Muscle layer of duodenum (tissue), 2 donors: ENCODE measurements at regions not wholly inside any gene's neighbourhood (a gene's known extent, or its start where the extent isn't known, plus 50 kb on each side); places are given as distances from the start of the nearest gene placed in this dataset.

Experiments used
- H3K27ac ChIP-seq: one replicate; pipeline ENCODE4 v1.7.0; 2013; ENCODE audit warnings: mild to moderate bottlenecking, low read length
- H3K27me3 ChIP-seq: one replicate; pipeline ENCODE4 v1.7.0; 2013; ENCODE audit warnings: low read depth, mild to moderate bottlenecking, control low read depth, low read length
- H3K36me3 ChIP-seq, 2 donors: one replicate each; pipeline ENCODE4 v1.7.0; 2013; ENCODE audit warnings: low read length in 2 of 2, control low read depth in 1 of 2, mild to moderate bottlenecking in 1 of 2; ENCODE audit not compliant: insufficient read depth in 2 of 2, control insufficient read depth in 1 of 2
- H3K4me1 ChIP-seq, 2 donors: one replicate each; pipeline ENCODE4 v1.7.0; 2013; ENCODE audit warnings: low read length in 2 of 2, mild to moderate bottlenecking in 2 of 2, control low read depth in 1 of 2, moderate library complexity in 1 of 2; ENCODE audit not compliant: insufficient read depth in 2 of 2, control insufficient read depth in 1 of 2
- H3K4me3 ChIP-seq, 2 donors: one replicate each; pipeline ENCODE4 v1.7.0; 2013; ENCODE audit warnings: low read length in 2 of 2, low read depth in 1 of 2, mild to moderate bottlenecking in 1 of 2
- H3K9me3 ChIP-seq, 2 donors: one replicate each; pipeline ENCODE4 v1.7.0; 2013; ENCODE audit warnings: low read length in 2 of 2, control low read depth in 1 of 2, mild to moderate bottlenecking in 1 of 2; ENCODE audit not compliant: control insufficient read depth in 1 of 2
- donor health status: healthy.

DNA sequence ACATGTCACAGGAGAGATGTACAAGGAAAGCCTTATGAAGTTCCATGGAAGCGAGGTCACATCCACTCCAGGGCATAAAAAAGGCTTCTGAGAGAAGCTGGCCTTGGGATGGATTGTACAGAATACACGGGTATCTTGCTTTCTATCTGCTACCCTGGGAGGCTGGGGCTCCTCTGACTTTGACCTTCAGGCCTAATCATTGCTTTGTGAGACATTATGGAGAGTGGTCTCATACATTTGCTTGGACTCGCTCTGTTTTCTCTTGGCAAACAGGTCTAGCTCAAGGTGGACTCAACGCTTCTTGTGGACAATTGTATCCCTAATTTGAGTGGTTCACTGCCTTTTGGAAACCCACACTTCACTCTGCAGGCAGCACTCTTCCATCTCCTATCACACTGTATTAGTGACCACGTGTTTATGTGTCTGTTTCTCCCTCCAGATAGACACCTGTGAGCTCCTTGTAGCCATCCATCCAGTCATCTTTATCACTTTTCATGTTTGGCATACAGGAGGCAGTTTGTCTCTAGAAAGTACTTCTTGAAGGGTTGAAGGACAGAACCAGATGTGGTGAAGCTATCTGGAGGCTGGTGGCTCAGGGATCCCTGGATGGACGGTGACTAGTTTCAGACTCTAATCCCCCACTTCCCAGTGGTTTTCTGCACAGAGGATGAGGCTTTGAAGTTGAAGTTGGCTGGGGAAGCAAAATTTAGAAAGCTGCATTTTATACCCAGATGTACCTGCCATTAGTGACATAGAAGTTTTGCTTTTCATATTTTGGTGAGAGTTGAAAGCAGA lies 267.8 kb downstream of the CYRIA start:
- Histone ChIP-seq H3K4me3 (no peak overlapping the region), H3K36me3 (no peaks in the 10 kb centered on the region), H3K4me1 (no peaks in the 10 kb centered on the region), H3K9me3 (no peaks in the 10 kb centered on the region), H3K27me3 (no peaks in the 10 kb centered on the region), H3K27ac (no peak overlapping the region)

DNA sequence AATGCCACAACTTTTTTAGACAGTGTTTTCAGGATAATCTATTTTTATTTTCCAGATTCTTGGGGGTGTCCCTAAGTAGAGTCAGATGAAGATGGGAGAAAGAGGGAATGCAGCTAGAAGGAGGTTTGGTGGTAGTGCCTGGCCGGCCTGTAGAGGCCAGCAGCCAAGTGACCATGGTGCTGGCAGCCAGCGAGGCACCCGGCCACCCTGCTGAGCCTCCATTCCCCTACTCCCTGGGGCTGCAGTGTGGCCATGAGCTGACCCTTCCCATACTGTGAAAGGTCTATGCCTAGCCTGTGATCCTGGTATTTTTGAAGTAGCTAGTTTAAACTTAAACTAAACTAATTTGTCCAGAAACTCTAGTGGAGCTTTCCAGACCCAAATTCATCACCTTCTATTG lies 268.6 kb downstream of the CYRIA start:
- Histone ChIP-seq H3K4me3 (no peak overlapping the region), H3K4me1 (no peaks in the 10 kb centered on the region), H3K9me3 (no peaks in the 10 kb centered on the region), H3K27me3 (no peaks in the 10 kb centered on the region), H3K36me3 (no peaks in the 10 kb centered on the region), H3K27ac (no peak overlapping the region)

DNA sequence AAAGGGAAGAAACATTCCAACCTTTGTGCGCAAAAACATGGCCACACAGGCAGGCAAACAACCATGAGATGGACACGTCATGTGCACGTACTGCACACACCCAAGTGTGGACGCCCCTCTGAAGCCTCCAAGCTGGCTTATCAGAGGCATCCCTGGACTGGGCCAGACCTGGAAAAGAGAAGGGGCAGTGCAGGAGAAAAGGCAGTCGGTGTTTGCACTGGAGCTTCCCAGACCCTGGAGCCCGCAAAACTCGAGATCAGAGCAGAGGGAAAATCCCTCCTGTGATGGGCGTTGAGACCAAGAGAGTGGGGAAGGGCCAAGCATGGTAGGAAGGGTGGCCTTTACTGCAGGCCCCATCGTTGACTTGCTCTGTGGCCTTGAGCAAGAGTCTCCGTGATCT lies 269.5 kb downstream of the CYRIA start:
- H3K27ac ChIP-seq, result no peak overlapping the region
- H3K36me3 ChIP-seq, result no peaks in the 10 kb centered on the region
- no peaks in the 10 kb centered on the region for H3K4me1 ChIP-seq
- no peak overlapping the region for H3K4me3 ChIP-seq
- no peaks in the 10 kb centered on the region for H3K9me3 ChIP-seq
- no peaks in the 10 kb centered on the region for H3K27me3 ChIP-seq

DNA sequence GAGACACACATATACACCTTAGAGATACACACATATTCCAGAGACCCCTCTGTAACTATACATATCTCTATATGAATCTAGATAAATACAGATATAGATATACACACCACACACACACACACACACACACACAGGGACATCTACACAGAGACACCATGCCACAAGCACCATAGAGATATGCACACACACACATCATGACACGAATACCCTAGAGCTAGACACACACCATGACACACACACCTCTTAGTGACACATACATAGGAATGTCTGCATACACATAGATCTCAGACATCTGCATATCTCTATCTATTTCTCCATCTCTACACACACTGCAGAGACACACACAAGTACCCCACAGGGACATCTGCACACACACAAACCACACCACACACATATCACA lies 270.0 kb downstream of the CYRIA start:
- Histone ChIP-seq H3K27me3 (no peaks in the 10 kb centered on the region), H3K4me1 (no peaks in the 10 kb centered on the region), H3K9me3 (no peaks in the 10 kb centered on the region), H3K36me3 (no peaks in the 10 kb centered on the region), H3K27ac (no peak overlapping the region), H3K4me3 (no peak overlapping the region)

- H3K27me3 ChIP-seq, result no peaks in the 10 kb centered on the region
- H3K27ac ChIP-seq, result no peak overlapping the region
- H3K4me3 ChIP-seq, result no peak overlapping the region
- no peaks in the 10 kb centered on the region for H3K4me1 ChIP-seq
- H3K36me3 ChIP-seq, result no peaks in the 10 kb centered on the region
- no peaks in the 10 kb centered on the region for H3K9me3 ChIP-seq
Observed at GRCh38 chr2:16394986-16395550, 270.6 kb downstream of the CYRIA start.

DNA sequence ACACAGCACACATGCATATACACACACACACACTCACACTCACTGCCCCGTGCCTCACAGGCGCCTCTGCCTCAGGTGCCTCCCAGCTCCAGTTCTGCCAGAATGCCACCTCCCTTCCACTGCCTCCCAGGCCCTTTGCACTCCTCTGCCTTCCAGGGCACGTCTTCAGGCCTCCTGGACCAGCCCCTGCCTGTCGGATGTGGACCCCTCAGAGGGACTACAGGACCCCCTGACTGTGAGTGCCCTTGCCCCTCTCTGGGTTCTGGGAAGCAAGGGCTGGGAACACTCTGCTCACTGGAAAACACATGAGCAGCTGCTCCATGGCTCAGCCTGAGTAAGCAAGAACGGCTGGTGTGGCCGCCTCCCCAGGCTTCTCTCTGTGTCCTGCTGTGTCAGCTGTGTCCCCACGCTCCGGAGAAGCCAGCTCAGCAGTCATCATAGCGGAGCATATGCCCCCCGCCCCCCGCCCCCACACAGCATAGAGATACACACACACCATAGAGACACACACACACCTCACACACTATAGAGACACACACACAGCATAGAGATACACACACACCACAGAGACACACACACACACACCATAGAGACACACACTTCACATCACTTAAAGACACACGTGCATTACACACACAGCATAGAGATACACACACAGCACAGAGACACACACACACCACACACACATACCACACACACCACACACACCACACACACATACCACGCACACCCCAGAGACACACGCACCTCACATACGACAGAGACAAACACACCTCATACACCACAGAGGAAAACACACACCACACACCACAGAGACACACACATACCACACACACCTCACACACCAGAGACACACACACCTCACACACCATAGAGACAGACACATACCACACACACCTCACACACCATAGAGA lies 271.3 kb downstream of the CYRIA start:
- Histone ChIP-seq H3K9me3 (no peaks in the 10 kb centered on the region), H3K27me3 (no peaks in the 10 kb centered on the region), H3K4me3 (no peak overlapping the region), H3K27ac (no peak overlapping the region), H3K36me3 (no peaks in the 10 kb centered on the region), H3K4me1 (no peaks in the 10 kb centered on the region)

DNA sequence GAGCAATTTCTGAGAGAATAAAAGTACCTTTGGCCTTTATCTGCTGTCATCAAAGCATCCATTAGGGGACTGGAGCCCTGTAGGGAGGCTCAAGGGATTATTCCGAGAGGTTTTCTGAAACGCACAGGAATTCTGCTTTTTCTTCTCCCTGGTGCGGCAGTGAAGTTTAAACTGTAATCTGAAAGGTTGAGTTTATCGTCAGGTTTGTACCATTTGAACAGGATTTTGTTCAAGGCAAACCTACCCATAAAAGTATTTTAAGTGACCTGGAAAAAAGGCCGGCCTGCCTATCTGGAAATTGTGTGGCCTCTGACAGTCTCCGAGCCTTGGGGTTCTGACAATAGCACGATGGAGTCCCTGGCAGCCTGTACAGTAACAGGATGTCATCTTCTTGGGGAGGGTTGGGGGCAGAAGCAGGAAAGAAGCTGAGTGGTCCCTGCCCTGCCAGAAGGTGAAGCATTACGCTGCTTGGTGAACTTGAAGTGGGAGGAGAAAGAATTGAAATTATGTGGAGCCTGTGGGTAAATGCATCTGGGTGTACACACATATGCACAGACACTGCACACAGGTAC lies 272.0 kb downstream of the CYRIA start:
- no peaks in the 10 kb centered on the region for H3K9me3 ChIP-seq
- H3K27me3 ChIP-seq, result no peaks in the 10 kb centered on the region
- H3K4me1 ChIP-seq, result no peaks in the 10 kb centered on the region
- H3K27ac ChIP-seq, result no peak overlapping the region
- no peaks in the 10 kb centered on the region for H3K36me3 ChIP-seq
- no peak overlapping the region for H3K4me3 ChIP-seq

- Histone ChIP-seq H3K4me1 (no peaks in the 10 kb centered on the region), H3K27ac (no peak overlapping the region), H3K36me3 (no peaks in the 10 kb centered on the region), H3K4me3 (no peak overlapping the region), H3K27me3 (no peaks in the 10 kb centered on the region), H3K9me3 (no peaks in the 10 kb centered on the region)
Observed at GRCh38 chr2:16392647-16393499, 272.8 kb downstream of the CYRIA start.

DNA sequence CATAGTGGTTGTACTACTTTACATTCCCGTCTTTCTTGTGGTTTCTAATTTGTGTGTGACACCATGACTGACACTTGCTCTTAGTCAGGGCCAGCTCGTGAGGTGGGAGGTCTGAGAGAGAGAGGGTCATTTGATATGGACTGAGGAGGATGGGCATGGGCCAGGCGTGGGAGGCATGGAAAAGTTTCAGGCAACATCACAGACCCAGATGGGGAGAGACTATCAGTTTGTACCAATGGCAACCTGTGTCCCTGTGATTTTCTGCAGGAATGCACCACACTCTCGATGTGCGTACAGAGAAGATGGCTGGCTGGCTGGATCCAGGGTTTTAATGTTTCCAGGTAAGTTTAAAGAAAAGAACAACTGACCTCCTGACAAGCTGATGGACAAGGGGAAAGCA lies 273.6 kb downstream of the CYRIA start:
- Histone ChIP-seq H3K9me3 (no peaks in the 10 kb centered on the region), H3K27ac (no peak overlapping the region), H3K36me3 (no peaks in the 10 kb centered on the region), H3K27me3 (no peaks in the 10 kb centered on the region), H3K4me1 (no peaks in the 10 kb centered on the region), H3K4me3 (no peak overlapping the region)

DNA sequence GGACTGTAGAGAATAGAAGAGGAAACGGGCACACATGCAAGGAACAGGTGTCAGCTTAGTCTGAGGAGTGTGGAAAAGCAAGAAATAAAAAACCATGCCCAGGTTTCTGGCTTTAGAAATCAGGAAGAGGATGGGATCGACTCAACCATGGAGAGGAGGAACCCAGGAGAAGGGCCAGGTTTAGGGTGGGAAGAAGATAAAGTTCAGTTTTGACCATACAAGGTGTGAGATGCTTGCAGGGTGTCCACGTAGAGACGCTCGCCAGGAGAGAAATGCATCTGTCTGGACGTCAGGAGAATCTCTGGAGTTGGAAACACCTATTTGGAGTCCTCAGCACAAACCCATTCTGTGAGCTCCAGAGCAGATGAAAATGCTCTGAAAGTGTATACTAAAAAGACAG lies 275.1 kb downstream of the CYRIA start:
- no peaks in the 10 kb centered on the region for H3K4me1 ChIP-seq
- H3K27ac ChIP-seq, result no peak overlapping the region

More for the DNA sequence above, 275.1 kb downstream of the CYRIA start:
- Histone ChIP-seq H3K27me3 (no peaks in the 10 kb centered on the region), H3K36me3 (no peaks in the 10 kb centered on the region), H3K4me3 (no peak overlapping the region), H3K9me3 (no peaks in the 10 kb centered on the region)
